GM18498 (cell line): ENCODE measurements at regions not wholly inside any gene's neighbourhood (a gene's known extent, or its start where the extent isn't known, plus 50 kb on each side); places are given as distances from the start of the nearest gene placed in this dataset.
"Not testable (repeated sequence)": the region's sequence is repeated elsewhere in the genome, so short reads cannot be mapped to it uniquely, and the experiment has no call there.

ENCODE experiments used
- ATAC-seq: cut with Tn5 transposase; IDR thresholded peaks from one replicate; pipeline ENCODE4 v1.9.1; 2021; ENCODE audit warnings: mild to moderate bottlenecking, moderate library complexity; ENCODE audit not compliant: unreplicated experiment

- ATAC-seq = no peak
These were observed 193.1 kb downstream of the OTOL1 start for GRCh38 chr3:161689584-161690298.

GRCh38 chr3:161690299-161690620 lies 193.7 kb downstream of the OTOL1 start:
- ATAC-seq = no peak

- ATAC-seq = no peak
These were observed 195.1 kb downstream of the OTOL1 start for GRCh38 chr3:161691677-161692076.

- peak; percentile 80 for ATAC-seq
These were observed 198.3 kb downstream of the OTOL1 start for GRCh38 chr3:161694682-161695564.

GRCh38 chr3:161695811-161696210 lies 199.2 kb downstream of the OTOL1 start:
- no peak for ATAC-seq

GRCh38 chr3:161700998-161701397 lies 204.4 kb downstream of the OTOL1 start:
- peak; percentile 80 for ATAC-seq

- ATAC-seq = not testable (repeated sequence)
These were observed 210.6 kb downstream of the OTOL1 start for GRCh38 chr3:161707253-161707652.

GRCh38 chr3:161713731-161714130 lies 217.1 kb downstream of the OTOL1 start:
- no peak for ATAC-seq

- no peak for ATAC-seq
These were observed 235.4 kb downstream of the OTOL1 start for GRCh38 chr3:161731968-161732367.

GRCh38 chr3:161737171-161737570 lies 240.6 kb downstream of the OTOL1 start:
- ATAC-seq = no peak

GRCh38 chr3:161740421-161740820 lies 243.8 kb downstream of the OTOL1 start:
- no peak for ATAC-seq

GRCh38 chr3:161744366-161744765 lies 247.8 kb downstream of the OTOL1 start:
- ATAC-seq = no peak

- no peak for ATAC-seq
These were observed 249.1 kb downstream of the OTOL1 start for GRCh38 chr3:161745741-161746140.

- ATAC-seq = no peak
These were observed 251.4 kb downstream of the OTOL1 start for GRCh38 chr3:161748049-161748448.

GRCh38 chr3:161754420-161755053 lies 257.9 kb downstream of the OTOL1 start:
- no peak for ATAC-seq

GRCh38 chr3:161759444-161759843 lies 262.8 kb downstream of the OTOL1 start:
- no peak for ATAC-seq

GRCh38 chr3:161766331-161766730 lies 269.7 kb downstream of the OTOL1 start:
- no peak for ATAC-seq

- ATAC-seq = peak; percentile 85
These were observed 274.1 kb downstream of the OTOL1 start for GRCh38 chr3:161770484-161771386.

GRCh38 chr3:161781381-161781780 lies 284.8 kb downstream of the OTOL1 start:
- no peak for ATAC-seq

GRCh38 chr3:161793194-161793930 lies 296.8 kb downstream of the OTOL1 start:
- no peak for ATAC-seq
